Activated CD4-positive, alpha-beta T cell treated with anti-CD3 and anti-CD28 coated beads for 24 hours (primary cell): ENCODE measurements at regions not wholly inside any gene's neighbourhood (a gene's known extent, or its start where the extent isn't known, plus 50 kb on each side); places are given as distances from the start of the nearest gene placed in this dataset.
A peak's percentile ranks its signal among the peaks of the same experiment; 100 is the strongest.

Experiments used
- DNase-seq, 2 donors: peaks; one replicate each; pipeline ENCODE4 v3.0.0-alpha.2; 2020; ENCODE audit warnings: low read depth in 2 of 2

DNA sequence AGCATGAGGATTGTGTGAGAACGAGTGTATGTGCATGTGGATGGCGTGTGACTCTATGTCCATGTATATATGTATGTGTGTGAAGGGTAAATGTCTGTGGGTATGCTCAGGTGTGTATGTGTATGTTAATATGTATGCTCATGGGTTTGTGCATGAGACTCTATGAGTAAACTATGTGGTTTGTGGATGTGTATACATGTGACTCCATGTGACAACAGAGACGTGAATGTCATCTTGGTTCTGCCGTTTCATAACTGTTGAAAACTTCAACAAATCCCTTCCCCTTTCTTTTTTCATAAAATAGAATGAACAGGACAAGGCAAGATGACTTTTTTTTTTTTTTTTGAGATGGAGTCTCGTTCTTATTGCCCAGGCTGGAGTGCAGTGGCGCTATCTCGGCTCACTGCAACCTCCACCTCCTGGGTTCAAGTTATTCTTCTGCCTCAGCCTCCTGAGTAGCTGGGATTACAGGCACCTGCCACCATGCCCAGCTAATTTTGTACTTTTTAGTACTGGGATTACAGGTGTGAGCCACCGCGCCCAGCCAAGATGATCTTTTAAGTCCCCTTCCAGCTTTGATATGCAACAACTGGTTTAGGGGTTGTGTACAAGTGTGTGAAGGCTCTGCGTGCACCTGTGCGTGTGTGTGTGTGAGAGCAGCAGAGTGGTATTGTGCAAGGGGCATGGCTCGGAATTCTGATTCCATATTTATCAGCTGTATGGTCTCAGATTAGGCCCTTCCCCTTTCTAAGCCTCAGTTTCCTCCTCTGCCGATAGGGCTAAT lies 106.3 kb downstream of the EBNA1BP2 start:
- DNase-seq, result no peak

GRCh38 chr1:43065191-43065590 lies 106.5 kb upstream of the SLC2A1 start:
- no peak for DNase-seq

- no peak for DNase-seq
Observed at GRCh38 chr1:43063394-43064219, 104.9 kb upstream of the SLC2A1 start.

- DNase-seq, result no peak
Observed at GRCh38 chr1:43062527-43063095, 103.9 kb upstream of the SLC2A1 start.

GRCh38 chr1:43061757-43062156 lies 103.1 kb upstream of the SLC2A1 start:
- no peak for DNase-seq

DNA sequence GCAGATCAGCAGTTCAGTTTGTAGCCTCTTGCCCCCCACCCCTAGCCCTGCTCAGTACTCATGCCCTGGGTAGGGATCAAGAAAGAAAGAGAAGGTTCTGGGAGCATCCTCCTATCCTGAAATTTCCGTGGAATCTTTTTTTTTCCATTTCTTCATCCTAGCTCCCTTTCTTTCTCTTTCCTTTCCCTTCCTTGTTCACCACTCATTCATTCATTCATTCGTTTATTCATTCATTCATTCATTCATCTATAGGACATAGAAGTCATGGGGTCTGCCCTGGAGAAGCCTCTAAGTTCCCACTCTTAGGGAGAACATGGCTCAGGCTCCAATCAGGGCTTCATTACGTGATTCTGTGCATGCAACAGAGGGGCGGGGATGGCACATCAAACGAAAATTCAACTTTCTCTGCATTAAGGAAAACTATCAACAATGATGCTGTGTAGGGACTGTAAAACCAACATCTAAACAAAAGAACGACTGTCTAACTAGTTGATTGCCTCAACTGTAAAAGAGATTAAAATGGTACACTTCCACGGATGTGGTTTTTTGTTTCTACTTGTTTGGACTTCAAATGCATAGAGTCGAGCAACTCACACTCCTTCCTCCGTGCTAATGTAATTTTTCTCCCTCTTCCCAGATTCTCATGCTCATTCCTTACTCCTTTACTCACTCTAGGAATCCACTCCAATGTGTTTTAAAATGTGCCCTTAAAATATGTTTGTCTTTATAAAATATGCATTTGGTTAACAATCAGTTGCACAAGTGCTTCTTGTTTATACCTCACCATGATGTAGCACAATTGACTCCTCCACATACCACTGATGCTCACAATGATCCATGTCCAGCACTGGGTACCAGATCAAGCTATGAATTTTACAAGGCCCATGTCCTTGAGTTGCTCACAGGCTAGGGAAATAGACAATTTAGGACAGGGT lies 101.2 kb upstream of the SLC2A1 start:
- no peak for DNase-seq

DNA sequence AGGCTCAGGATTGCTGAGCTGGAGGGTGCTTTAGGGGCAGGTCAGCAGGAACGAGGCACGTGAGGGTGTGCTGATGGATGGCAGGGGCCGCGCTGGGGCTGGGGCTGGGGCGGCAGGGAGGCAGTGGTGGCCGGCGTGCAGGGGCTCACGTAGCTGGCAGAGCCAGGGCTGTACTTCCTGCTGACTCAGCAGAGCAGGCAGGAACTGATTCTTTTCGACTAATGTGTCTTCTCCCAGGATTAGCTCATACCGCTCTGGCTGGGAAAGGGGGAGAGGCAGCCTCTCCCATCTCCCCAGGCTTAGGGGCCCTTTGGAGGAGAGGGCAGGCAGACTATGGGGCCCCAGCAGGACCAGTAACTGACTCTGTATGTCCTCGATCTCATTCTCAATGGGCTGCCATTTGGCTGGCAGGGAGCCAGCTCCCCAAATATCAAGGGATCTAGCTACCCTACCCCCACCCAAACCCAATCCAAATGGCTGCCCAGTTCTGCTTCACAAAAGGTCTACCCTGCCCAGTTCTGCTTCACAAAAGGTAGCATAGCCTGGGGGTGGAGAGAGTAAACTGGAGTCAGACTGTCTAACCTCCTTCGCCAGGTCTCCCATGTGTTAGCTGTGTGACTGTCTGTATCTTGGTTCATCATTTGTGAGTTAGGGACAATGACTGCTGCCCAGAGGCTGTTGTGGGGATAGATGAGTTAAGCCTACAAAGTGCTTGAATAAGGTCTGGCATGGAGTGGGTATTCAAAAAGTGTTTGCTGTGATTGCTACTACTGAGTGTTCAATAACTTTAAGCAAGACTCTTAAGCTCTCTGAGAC lies 100.1 kb upstream of the SLC2A1 start:
- peak in 1 of 2 donors; percentile 34 for DNase-seq

DNA sequence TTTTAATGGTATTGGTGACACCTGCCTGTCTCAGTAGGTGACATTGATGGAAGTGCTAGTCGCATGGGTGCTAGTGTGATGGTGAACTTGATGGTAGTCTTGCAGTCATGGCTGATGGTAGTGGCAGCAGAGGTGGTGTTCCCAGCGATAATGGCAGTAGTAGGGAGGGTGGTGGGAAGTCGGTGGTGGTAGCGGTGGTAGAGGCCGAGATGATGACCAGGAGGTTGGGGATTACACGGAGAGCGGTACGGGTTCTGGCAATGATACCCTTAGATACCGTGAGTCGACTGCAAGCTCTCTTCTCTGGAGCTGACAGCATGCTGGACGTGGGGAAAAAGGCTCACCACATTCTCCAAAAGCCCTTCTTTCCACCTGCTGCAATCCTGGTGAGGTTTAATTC lies 99.4 kb upstream of the SLC2A1 start:
- no peak for DNase-seq

- no peak for DNase-seq
Observed at GRCh38 chr1:43057567-43057966, 98.9 kb upstream of the SLC2A1 start.

GRCh38 chr1:43056981-43057391 lies 98.3 kb upstream of the SLC2A1 start:
- DNase-seq, result no peak

DNA sequence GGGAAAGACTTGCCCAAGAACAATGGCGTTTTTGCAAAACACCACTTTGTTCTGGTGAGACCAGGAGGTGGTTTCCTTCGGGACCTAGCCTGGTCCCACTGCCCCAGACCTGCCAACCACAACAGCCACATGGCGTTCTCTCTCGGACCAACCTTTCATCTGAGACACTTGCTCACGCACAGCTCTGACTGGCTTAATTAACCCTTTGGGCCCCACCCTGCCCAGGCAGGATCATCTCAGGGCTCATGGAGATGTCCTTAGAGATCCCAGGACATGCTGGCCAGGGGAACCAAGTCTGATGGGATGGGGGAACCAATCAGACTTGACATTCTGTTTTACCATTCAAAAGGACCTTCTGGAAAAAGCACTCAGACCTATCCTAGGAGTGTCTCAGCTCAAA lies 97.8 kb upstream of the SLC2A1 start:
- no peak for DNase-seq

GRCh38 chr1:43054961-43055360 lies 96.3 kb upstream of the SLC2A1 start:
- no peak for DNase-seq

DNA sequence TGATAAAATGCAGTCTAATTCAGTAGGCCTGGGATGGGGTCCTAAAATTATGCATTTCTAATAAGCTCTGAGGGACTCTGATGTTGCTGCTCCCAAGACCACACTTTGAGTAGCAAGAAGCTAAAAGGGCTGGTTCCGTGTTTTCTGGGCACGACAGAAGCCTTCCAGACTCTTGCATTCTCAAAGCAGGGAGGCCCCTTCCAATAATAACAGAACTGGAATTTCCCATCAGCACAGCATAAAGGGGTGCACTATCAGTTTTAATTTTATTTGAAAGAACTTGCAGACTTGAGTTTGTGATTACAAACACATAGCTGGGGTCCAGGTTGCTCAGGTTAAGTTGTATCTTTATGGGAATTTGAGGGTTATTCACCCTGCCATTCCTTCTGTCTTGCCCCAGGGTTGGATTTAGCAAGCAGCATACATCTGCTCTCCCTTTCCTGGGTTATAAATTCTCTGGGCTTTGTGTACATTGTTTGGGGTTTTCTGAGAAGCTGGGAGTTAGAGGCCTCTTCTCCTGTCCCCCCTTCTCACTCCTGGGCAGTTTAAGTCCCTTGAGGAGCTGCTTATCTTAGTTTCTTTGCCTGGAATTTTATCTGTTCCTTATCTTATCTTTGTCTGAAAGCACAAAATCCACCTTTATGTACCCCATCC lies 94.2 kb upstream of the SLC2A1 start:
- DNase-seq, result no peak

DNA sequence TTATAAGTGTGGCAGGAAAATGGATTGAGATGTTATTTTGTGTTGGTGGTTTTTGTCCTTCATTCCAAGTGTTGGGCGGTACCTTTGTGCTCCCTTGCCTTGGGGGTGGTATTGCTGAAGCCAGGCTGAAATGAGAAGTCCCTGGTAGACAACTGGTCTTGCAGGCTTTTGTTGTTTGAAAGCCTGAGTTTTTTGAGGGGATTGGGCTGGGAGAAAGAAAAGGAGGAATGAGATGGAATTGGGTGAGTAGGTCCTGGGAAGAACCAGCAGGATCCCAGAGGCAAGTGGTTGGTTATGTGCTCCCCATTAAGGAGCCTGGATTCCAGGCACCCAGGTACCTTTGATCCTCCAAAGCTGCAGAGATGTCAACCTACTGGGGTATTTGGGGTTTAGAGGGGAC lies 93.7 kb upstream of the SLC2A1 start:
- no peak for DNase-seq

- DNase-seq, result no peak
Observed at GRCh38 chr1:43049481-43049880, 90.8 kb upstream of the SLC2A1 start.

GRCh38 chr1:43048601-43049011 lies 89.9 kb upstream of the SLC2A1 start:
- DNase-seq, result no peak

GRCh38 chr1:43047135-43047534 lies 88.5 kb upstream of the SLC2A1 start:
- DNase-seq, result no peak

DNA sequence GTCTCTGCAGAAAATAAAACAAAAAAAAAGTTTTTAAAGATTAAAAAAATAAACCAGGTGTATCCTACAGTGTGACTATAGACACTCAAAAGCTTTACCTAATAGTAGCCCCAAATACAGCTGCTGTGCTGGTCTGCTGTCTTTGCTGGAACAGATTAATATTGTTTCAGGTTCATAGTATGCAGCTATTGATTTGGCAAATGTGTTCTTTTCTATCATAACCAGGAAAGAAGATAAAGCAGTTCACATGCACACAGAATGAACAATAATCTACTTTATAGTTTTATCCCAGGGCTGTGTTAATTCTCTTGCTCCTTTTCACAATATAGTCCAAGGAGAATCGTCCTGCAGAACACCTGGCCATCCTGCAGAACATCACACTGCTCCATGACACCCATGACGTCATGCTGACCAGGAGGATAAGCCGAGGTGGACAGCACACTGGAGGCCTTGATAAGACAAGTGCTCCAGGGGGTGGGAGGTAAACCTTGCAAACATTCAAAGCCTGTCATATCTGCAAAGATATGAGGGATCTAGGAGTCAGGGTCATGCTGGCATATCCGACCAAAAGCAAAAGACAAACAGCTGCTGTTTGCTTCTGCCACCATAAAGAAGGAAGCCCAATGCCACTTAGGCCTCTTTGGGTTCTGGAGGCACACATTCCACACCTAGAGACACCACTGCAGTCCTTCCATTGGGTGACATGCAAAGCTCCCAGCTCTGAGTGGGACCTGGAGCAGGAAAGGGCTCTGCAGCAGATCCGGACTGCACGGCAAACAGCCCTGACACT lies 86.1 kb upstream of the SLC2A1 start:
- no peak for DNase-seq

DNA sequence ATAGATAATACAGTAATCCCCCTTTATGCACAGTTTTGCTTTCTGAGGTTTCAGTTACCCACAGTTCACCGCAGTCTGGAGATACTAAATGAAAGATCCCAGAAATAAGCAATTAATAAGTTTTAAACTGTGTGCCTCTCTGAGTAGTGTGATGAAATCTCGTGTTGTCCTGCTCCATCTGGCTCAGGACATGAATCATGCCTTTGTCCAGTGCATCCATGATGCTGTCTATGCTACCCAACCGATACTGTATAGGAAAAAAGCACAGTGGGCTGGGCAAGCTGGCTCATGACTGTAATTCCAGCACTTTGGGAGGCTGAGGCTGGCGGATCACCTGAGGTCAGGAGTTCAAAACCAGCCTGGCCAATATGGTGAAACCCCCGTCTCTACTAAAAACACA lies 85.0 kb upstream of the SLC2A1 start:
- no peak for DNase-seq
